K562 (cell line): ENCODE measurements at regions not wholly inside any gene's neighbourhood (a gene's known extent, or its start where the extent isn't known, plus 50 kb on each side); places are given as distances from the start of the nearest gene placed in this dataset.

Experiments used
- ATAC-seq: fragments of 200-7000 bp; cut with Tn5 transposase; 3 replicates; pipeline ENCODE4 v1.9.1; 2020; ENCODE audit warnings: moderate library complexity
- BruUV-seq: library from RNA; stranded (reverse); fragments of 400-500 nt; replicated peaks from 2 replicates; lab custom pipeline; 2021; lab: Mats Ljungman, UMichigan
- CTCF ChIA-PET: fragments of 300-600 bp; formaldehyde crosslinking; extraction: SDS; loops from one replicate; lab custom pipeline; 2021; ENCODE audit warnings: low intra/inter-chr PET ratio; lab: Yijun Ruan, JAX
- POLR2A ChIA-PET: fragments of 300-600, 350-650 bp; sonication (Branson Sonifier 250); formaldehyde crosslinking; extraction: SDS; loops from one replicate; lab custom pipeline; 2021; ENCODE audit warnings: antibody characterized with exemption, inconsistent platforms; lab: Yijun Ruan, JAX
- DNase-seq, 4 experiments: peaks; one replicate each; pipeline versions ENCODE4 v3.0.0 to v3.0.0-alpha.2; 2011 to 2018; ENCODE audit warnings: low spot score in 3 of 4, mixed read lengths in 3 of 4; ENCODE audit errors: extremely low read depth in 1 of 4
- FAIRE-seq: peaks from 2 replicates; lab custom pipeline; 2011; peaks lifted over from hg19 to GRCh38; lab: Jason Lieb, UNC
- H2AFZ ChIP-seq: 2 replicates; pipeline ENCODE4 v1.6.0; 2011; ENCODE audit warnings: low read depth, low read length, control low read depth, inconsistent platforms
- H3K27ac ChIP-seq: fragments of 200-600 bp; 3 replicates; pipeline ENCODE4 v1.8.0; 2011; ENCODE audit warnings: low read depth, mild to moderate bottlenecking, control low read depth, inconsistent platforms, low read length, moderate library complexity, mixed read lengths; ENCODE audit errors: extremely low read depth
- H3K27me3 ChIP-seq, 2 experiments: fragments of 300-600 bp in 1 of 2; 2 replicates in 1 of 2; 3 replicates in 1 of 2; pipeline versions ENCODE4 v1.6.0 to v1.8.0; 2011; ENCODE audit warnings: inconsistent platforms in 2 of 2, low read length in 2 of 2, mild to moderate bottlenecking in 1 of 2, mixed read lengths in 1 of 2, moderate library complexity in 1 of 2; ENCODE audit not compliant: control insufficient read depth in 2 of 2, insufficient read depth in 2 of 2
- H3K36me3 ChIP-seq: fragments of 300-600 bp; 3 replicates; pipeline ENCODE4 v1.8.0; 2011; ENCODE audit warnings: mild to moderate bottlenecking, low read length, inconsistent platforms; ENCODE audit not compliant: control insufficient read depth, insufficient read depth
- H3K4me1 ChIP-seq, 2 experiments: fragments of 200-600 bp in 1 of 2; replicated peaks in 1 of 2; 2 replicates in 1 of 2; 3 replicates in 1 of 2; pipeline versions ENCODE4 v1.5.1 to v1.8.0; 2011; ENCODE audit warnings: inconsistent platforms in 2 of 2, low read length in 2 of 2, mild to moderate bottlenecking in 1 of 2, mixed read lengths in 1 of 2, moderate library complexity in 1 of 2; ENCODE audit not compliant: control insufficient read depth in 2 of 2, insufficient read depth in 2 of 2
- H3K4me2 ChIP-seq: 2 replicates; pipeline ENCODE4 v1.6.1; 2011; ENCODE audit warnings: low read length, control low read depth, inconsistent platforms, mixed read lengths; ENCODE audit not compliant: insufficient read depth
- H3K4me3 ChIP-seq: fragments of 200-600 bp; sonication (generic), shearing (Covaris generic); 2 replicates; pipeline ENCODE4 v1.5.1; 2016; ENCODE audit warnings: control low read depth, inconsistent platforms
- H3K79me2 ChIP-seq: fragments of 200-600 bp; 3 replicates; pipeline ENCODE4 v1.8.0; 2011; ENCODE audit warnings: low read length, inconsistent platforms; ENCODE audit not compliant: control insufficient read depth, insufficient read depth
- H3K9ac ChIP-seq, 2 experiments: 2 replicates each; pipeline versions ENCODE4 v1.6.0 to v1.6.1; 2011; ENCODE audit warnings: low read depth in 2 of 2, low read length in 2 of 2, control low read depth in 1 of 2, inconsistent platforms in 1 of 2, mild to moderate bottlenecking in 1 of 2, mixed read lengths in 1 of 2; ENCODE audit not compliant: insufficient read depth in 1 of 2
- H3K9me1 ChIP-seq: one replicate; pipeline ENCODE4 v1.6.0; 2011; ENCODE audit warnings: inconsistent platforms, mild to moderate bottlenecking, low read length, moderate library complexity; ENCODE audit not compliant: control insufficient read depth, insufficient read depth
- H3K9me3 ChIP-seq: replicated peaks from 2 replicates; pipeline ENCODE4 v1.5.1; 2011; ENCODE audit warnings: low read depth, low read length, inconsistent platforms; ENCODE audit not compliant: control insufficient read depth, insufficient read depth
- H4K20me1 ChIP-seq: replicated peaks from 2 replicates; pipeline ENCODE4 v1.6.1; 2011; ENCODE audit warnings: low read length, inconsistent platforms, mixed read lengths; ENCODE audit not compliant: control insufficient read depth, insufficient read depth
- CBX3 ChIP-seq, 2 experiments: IDR thresholded peaks; 1 replicate in 1 of 2; 2 replicates in 1 of 2; pipeline ENCODE4 v1.6.1; 2012; ENCODE audit warnings: inconsistent platforms in 2 of 2, low read length in 2 of 2, borderline replicate concordance in 1 of 2, control low read depth in 1 of 2
- CREB3L1 ChIP-seq: fragments of 450-650 bp; IDR thresholded peaks from 2 replicates; pipeline ENCODE4 v1.6.1; 2014; ENCODE audit warnings: low read depth, mild to moderate bottlenecking, moderate library complexity, borderline replicate concordance
- E2F8 ChIP-seq: fragments of 450-650 bp; IDR thresholded peaks from 2 replicates; pipeline ENCODE4 v1.7.1; 2018; ENCODE audit warnings: mild to moderate bottlenecking, low read depth; ENCODE audit not compliant: partially characterized antibody
- ELF4 ChIP-seq: fragments of 450-650 bp; formaldehyde crosslinking; IDR thresholded peaks from 2 replicates; pipeline ENCODE4 v1.4.0; 2022; ENCODE audit warnings: missing genetic modification characterization
- HDAC1 ChIP-seq, 2 experiments: fragments of 450-650 bp; IDR thresholded peaks; 2 replicates each; pipeline ENCODE4 v1.6.1; 2016 to 2017; ENCODE audit warnings: inconsistent platforms in 1 of 2, mild to moderate bottlenecking in 1 of 2, moderate library complexity in 1 of 2
- PTBP1 ChIP-seq: fragments of 200-400 bp; formaldehyde crosslinking; IDR thresholded peaks from 2 replicates; pipeline ENCODE4 v1.6.1; 2017; ENCODE audit warnings: low read depth, low read length
- WGBS: fragments of 100-300 bp; shearing (Covaris generic); methylation state at CpG from one replicate; pipeline ENCODE4 v1.1.6; 2016; ENCODE audit warnings: low coverage, mixed read lengths; ENCODE audit not compliant: insufficient coverage; ENCODE audit errors: missing lambda C conversion rate; 5-methylcytosine and 5-hydroxymethylcytosine counted together
- in situ Hi-C: fragments of 300-500 bp; cut with MboI; formaldehyde crosslinking; loops from 4 replicates; pipeline ENCODE4 v1.15.0; 2018; ENCODE audit warnings: inconsistent platforms, mixed read lengths
- intact Hi-C: fragments of 100-400 bp; cut with micrococcal nuclease; formaldehyde crosslinking; loops from 2 replicates; pipeline ENCODE4 v1.14.2; 2022

DNA sequence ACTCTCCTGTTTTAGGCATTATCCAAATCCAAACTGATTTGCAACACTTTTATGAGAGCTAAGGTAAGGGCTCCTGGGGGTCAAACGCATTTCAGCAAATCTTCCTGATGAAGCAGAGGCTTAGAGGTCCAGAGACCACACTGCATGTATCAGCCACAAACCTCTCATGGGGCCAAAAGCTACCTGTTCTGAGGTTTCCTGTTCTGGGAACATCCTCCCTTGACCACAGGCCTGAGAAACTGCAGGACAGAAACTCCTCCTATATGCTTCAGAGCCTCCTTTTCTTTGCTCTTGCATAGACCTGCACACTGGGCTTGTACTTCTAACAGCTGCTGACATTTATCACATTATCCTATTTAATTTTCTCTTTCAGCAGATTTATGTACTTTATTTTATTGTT, 92.6 kb downstream of the OR2K2 start:
- POLR2A ChIA-PET = no interaction called here
- no peaks in the 10 kb centered on the region for H3K4me1 ChIP-seq
- 0% methylated on average over 1 of the region's 1 CpG for WGBS
- no peak overlapping the region for H3K4me3 ChIP-seq
- intact Hi-C loops (no loop called here), in situ Hi-C loops (no loop called here)
- ATAC-seq (no peak), FAIRE-seq (no peak), DNase-seq (no peak)
- no peak overlapping the region for H3K9ac ChIP-seq
- H3K27ac ChIP-seq = no peak overlapping the region
- H4K20me1 ChIP-seq = no peaks in the 10 kb centered on the region
- no peaks in the 10 kb centered on the region for H3K36me3 ChIP-seq
- no peaks in the 10 kb centered on the region for H3K9me1 ChIP-seq
- TF ChIP-seq HDAC1 (IDR thresholded peaks at IDR 0.05) (no peak), CREB3L1 (no peak), CBX3 (IDR thresholded peaks at IDR 0.05; ENCODE audit: borderline replicate concordance in 1 of 2, low read length in 2 of 2) (no peak), E2F8 (no peak), PTBP1 (no peak), ELF4 (no peak)
- H2AFZ ChIP-seq = no peak overlapping the region
- BruUV-seq = no TSS peak
- CTCF ChIA-PET = no interaction called here
- H3K79me2 ChIP-seq = no peaks in the 10 kb centered on the region
- no peaks in the 10 kb centered on the region for H3K27me3 ChIP-seq
- no peaks in the 10 kb centered on the region for H3K9me3 ChIP-seq
- H3K4me2 ChIP-seq = no peak overlapping the region
